GM21381 (cell line): ENCODE measurements at regions not wholly inside any gene's neighbourhood (a gene's known extent, or its start where the extent isn't known, plus 50 kb on each side); places are given as distances from the start of the nearest gene placed in this dataset.

ENCODE experiments used
- ATAC-seq: cut with Tn5 transposase; IDR thresholded peaks from one replicate; pipeline ENCODE4 v1.9.1; 2021; ENCODE audit warnings: mild to moderate bottlenecking, moderate library complexity; ENCODE audit not compliant: unreplicated experiment

- no peak for ATAC-seq
Measured at GRCh38 chr9:95629585-95629984, 112.8 kb upstream of the PTCH1 start.

GRCh38 chr9:95627802-95628201 lies 111.0 kb upstream of the PTCH1 start:
- ATAC-seq: no peak

GRCh38 chr9:95626885-95627558 lies 110.3 kb upstream of the PTCH1 start:
- ATAC-seq: no peak

GRCh38 chr9:95626341-95626740 lies 109.6 kb upstream of the PTCH1 start:
- no peak for ATAC-seq

- no peak for ATAC-seq
Measured at GRCh38 chr9:95623640-95624039, 106.9 kb upstream of the PTCH1 start.

GRCh38 chr9:95620722-95621121 lies 104.0 kb upstream of the PTCH1 start:
- no peak for ATAC-seq

GRCh38 chr9:95620314-95620713 lies 103.5 kb upstream of the PTCH1 start:
- no peak for ATAC-seq

- ATAC-seq: no peak
Measured at GRCh38 chr9:95615246-95615645, 98.5 kb upstream of the PTCH1 start.

- no peak for ATAC-seq
Measured at GRCh38 chr9:95613670-95614069, 96.9 kb upstream of the PTCH1 start.

- ATAC-seq: no peak
Measured at GRCh38 chr9:95611354-95611753, 94.6 kb upstream of the PTCH1 start.

GRCh38 chr9:95610006-95610785 lies 93.4 kb upstream of the PTCH1 start:
- ATAC-seq: no peak

GRCh38 chr9:95609426-95609825 lies 92.7 kb upstream of the PTCH1 start:
- no peak for ATAC-seq

- no peak for ATAC-seq
Measured at GRCh38 chr9:95608341-95608740, 91.6 kb upstream of the PTCH1 start.

- ATAC-seq: no peak
Measured at GRCh38 chr9:95607507-95607906, 90.7 kb upstream of the PTCH1 start.

- ATAC-seq: no peak
Measured at GRCh38 chr9:95606489-95607350, 89.9 kb upstream of the PTCH1 start.

- ATAC-seq: no peak
Measured at GRCh38 chr9:95605816-95606488, 89.2 kb upstream of the PTCH1 start.

GRCh38 chr9:95605101-95605500 lies 88.3 kb upstream of the PTCH1 start:
- no peak for ATAC-seq

GRCh38 chr9:95598236-95598635 lies 81.5 kb upstream of the PTCH1 start:
- ATAC-seq: no peak

GRCh38 chr9:95595721-95596295 lies 79.0 kb upstream of the PTCH1 start:
- ATAC-seq: no peak

- ATAC-seq: no peak
Measured at GRCh38 chr9:95592931-95593330, 76.2 kb upstream of the PTCH1 start.
